SK-N-SH (cell line): ENCODE measurements at regions not wholly inside any gene's neighbourhood (a gene's known extent, or its start where the extent isn't known, plus 50 kb on each side); places are given as distances from the start of the nearest gene placed in this dataset.

ENCODE experiments used
- CTCF ChIA-PET: fragments of 300-600, 350-600 bp; formaldehyde crosslinking; extraction: SDS; loops from one replicate; lab custom pipeline; 2021; lab: Yijun Ruan, JAX
- POLR2A ChIA-PET: fragments of 350-600 bp; sonication (Branson Sonifier 250); formaldehyde crosslinking; extraction: SDS; loops from one replicate; lab custom pipeline; 2020; ENCODE audit warnings: antibody characterized with exemption, inconsistent platforms; lab: Yijun Ruan, JAX
- DNase-seq: peaks from one replicate; pipeline ENCODE4 v3.0.0; 2012
- H2AFZ ChIP-seq: fragments of 200-600 bp; sonication (generic); 2 replicates; pipeline ENCODE4 v1.8.1; 2016; ENCODE audit warnings: antibody characterized with exemption, mild to moderate bottlenecking, low read depth
- H3F3A ChIP-seq: fragments of 200-600 bp; sonication (generic); replicated peaks from 2 replicates; pipeline ENCODE3; 2016; ENCODE audit warnings: antibody characterized with exemption, mild to moderate bottlenecking; ENCODE audit not compliant: insufficient read depth
- H3K27ac ChIP-seq, 2 experiments: fragments of 200-500 bp in 1 of 2; fragments of 200-600 bp in 1 of 2; sonication (Bioruptor generic) in 1 of 2; sonication (generic), shearing (Covaris generic) in 1 of 2; 2 replicates each; pipeline versions ENCODE4 v1.5.1 to v1.6.1; 2014 to 2016; ENCODE audit warnings: low read depth in 2 of 2, inconsistent platforms in 1 of 2, low read length in 1 of 2, mild to moderate bottlenecking in 1 of 2, mixed read lengths in 1 of 2
- H3K27me3 ChIP-seq: fragments of 200-600 bp; sonication (generic), shearing (Covaris generic); 2 replicates; pipeline ENCODE4 v1.6.1; 2016; ENCODE audit warnings: mixed run types; ENCODE audit not compliant: insufficient read depth
- H3K36me3 ChIP-seq, 2 experiments: fragments of 200-500 bp in 1 of 2; fragments of 200-600 bp in 1 of 2; sonication (Bioruptor generic) in 1 of 2; sonication (generic) in 1 of 2; replicated peaks in 1 of 2; 2 replicates each; pipeline versions ENCODE3 to v1.5.1; 2014 to 2016; ENCODE audit warnings: low read length in 1 of 2, mild to moderate bottlenecking in 1 of 2; ENCODE audit not compliant: insufficient read depth in 2 of 2, control insufficient read depth in 1 of 2
- H3K4me1 ChIP-seq, 2 experiments: fragments of 200-500 bp in 1 of 2; fragments of 200-600 bp in 1 of 2; sonication (Bioruptor generic) in 1 of 2; sonication (generic), shearing (Covaris generic) in 1 of 2; 2 replicates each; pipeline versions ENCODE4 v1.5.1 to v1.6.1; 2014 to 2016; ENCODE audit warnings: low read depth in 1 of 2, low read length in 1 of 2, mixed run types in 1 of 2; ENCODE audit not compliant: insufficient read depth in 2 of 2, control insufficient read depth in 1 of 2
- H3K4me2 ChIP-seq: fragments of 200-600 bp; sonication (generic), shearing (Covaris generic); 2 replicates; pipeline ENCODE4 v1.6.1; 2017; ENCODE audit warnings: mixed run types
- H3K4me3 ChIP-seq, 2 experiments: fragments of 200-500 bp in 1 of 2; fragments of 200-600 bp in 1 of 2; sonication (Bioruptor generic) in 1 of 2; sonication (generic), shearing (Covaris generic) in 1 of 2; 2 replicates each; pipeline versions ENCODE4 v1.5.1 to v1.8.1; 2014 to 2016; ENCODE audit warnings: low read depth in 2 of 2, inconsistent platforms in 1 of 2, low read length in 1 of 2, mild to moderate bottlenecking in 1 of 2, mixed read lengths in 1 of 2, moderate library complexity in 1 of 2
- H3K79me2 ChIP-seq: fragments of 200-600 bp; sonication (generic); 2 replicates; pipeline ENCODE4 v1.8.1; 2017; ENCODE audit warnings: mild to moderate bottlenecking; ENCODE audit not compliant: insufficient read depth
- H3K9ac ChIP-seq: fragments of 200-600 bp; sonication (generic); 2 replicates; pipeline ENCODE4 v1.6.1; 2017; ENCODE audit warnings: mixed run types
- H3K9me2 ChIP-seq: fragments of 200-600 bp; sonication (generic); 2 replicates; pipeline ENCODE4 v1.6.1; 2017; ENCODE audit warnings: mixed run types
- H3K9me3 ChIP-seq: fragments of 200-600 bp; sonication (generic); 2 replicates; pipeline ENCODE4 v1.6.1; 2017; ENCODE audit warnings: mixed run types, mild to moderate bottlenecking, moderate library complexity
- H4K20me1 ChIP-seq: fragments of 200-600 bp; sonication (generic); 2 replicates; pipeline ENCODE4 v1.6.1; 2017; ENCODE audit warnings: mild to moderate bottlenecking, mixed run types; ENCODE audit not compliant: insufficient read depth
- CHD2 ChIP-seq: fragments of 150-350 bp; IDR thresholded peaks from 2 replicates; pipeline ENCODE4 v1.6.1; 2018; ENCODE audit warnings: low read length; ENCODE audit not compliant: partially characterized antibody
- FOXM1 ChIP-seq: IDR thresholded peaks from 2 replicates; pipeline ENCODE4 v1.4.0; 2012; ENCODE audit warnings: low read depth, mild to moderate bottlenecking
- PBX3 ChIP-seq: IDR thresholded peaks from 2 replicates; pipeline ENCODE4; 2012
- POLR2AphosphoS5 ChIP-seq: IDR thresholded peaks from 2 replicates; pipeline ENCODE4 v1.6.1; 2012; ENCODE audit warnings: low read depth, low read length
- RAD21 ChIP-seq: IDR thresholded peaks from 2 replicates; pipeline ENCODE4 v1.6.1; 2012; ENCODE audit warnings: mild to moderate bottlenecking, low read length
- REST ChIP-seq: IDR thresholded peaks from 2 replicates; pipeline ENCODE4 v1.6.1; 2012; ENCODE audit warnings: mild to moderate bottlenecking, low read depth, low read length, moderate library complexity
- RFX5 ChIP-seq: IDR thresholded peaks from 2 replicates; pipeline ENCODE4 v1.6.1; 2012; ENCODE audit warnings: mild to moderate bottlenecking, improper control_type of control experiment, low read length
- TAF1 ChIP-seq: IDR thresholded peaks from 2 replicates; pipeline ENCODE4 v1.6.1; 2012; ENCODE audit warnings: low read depth, mild to moderate bottlenecking, low read length, moderate library complexity, borderline replicate concordance
- USF2 ChIP-seq: fragments of 150-350 bp; IDR thresholded peaks from 2 replicates; pipeline ENCODE4 v1.6.1; 2017; ENCODE audit warnings: antibody characterized with exemption, low read length, low read depth, borderline replicate concordance
- YY1 ChIP-seq: IDR thresholded peaks from 2 replicates; pipeline ENCODE4 v1.4.0; 2012; ENCODE audit warnings: low read depth, mild to moderate bottlenecking
- WGBS: methylation state at CpG from one replicate; pipeline ENCODE4 v1.1.6; 2017; ENCODE audit warnings: low lambda C conversion rate; 5-methylcytosine and 5-hydroxymethylcytosine counted together

- no peak for TF ChIP-seq REST
- TF ChIP-seq USF2, result no peak
- TF ChIP-seq PBX3, result no peak
- TF ChIP-seq FOXM1, result no peak
Observed at GRCh38 chr21:16283516-16283915, 553.7 kb downstream of the USP25 start (continued).

- H3F3A ChIP-seq, result no peaks in the 10 kb centered on the region
- no peak for TF ChIP-seq TAF1
- no peak for TF ChIP-seq RAD21
- no peak for TF ChIP-seq CHD2
- no peak for TF ChIP-seq POLR2AphosphoS5
- no peak for TF ChIP-seq RFX5
- TF ChIP-seq YY1, result no peak
- no peak for TF ChIP-seq PBX3
- H3K4me1 ChIP-seq, result no peaks in the 10 kb centered on the region
- H3K4me2 ChIP-seq, result no peak overlapping the region
- H3K36me3 ChIP-seq, result no peaks in the 10 kb centered on the region
- WGBS, result 57% methylated on average over 5 of the region's 5 CpGs
- POLR2A ChIA-PET, result no interaction called here
- H4K20me1 ChIP-seq, result no peaks in the 10 kb centered on the region
- DNase-seq, result no peak
- H3K27me3 ChIP-seq, result no peaks in the 10 kb centered on the region
- H3K4me3 ChIP-seq, result no peak overlapping the region
- no peak overlapping the region for H2AFZ ChIP-seq
- H3K9me2 ChIP-seq, result no peaks in the 10 kb centered on the region
- no peaks in the 10 kb centered on the region for H3K79me2 ChIP-seq
- H3K9ac ChIP-seq, result no peak overlapping the region
- H3K27ac ChIP-seq, result no peak overlapping the region
- H3K9me3 ChIP-seq, result no peaks in the 10 kb centered on the region
- CTCF ChIA-PET, result no interaction called here
Observed at GRCh38 chr21:16285605-16286126, 555.9 kb downstream of the USP25 start.
